GM19025 (cell line): ENCODE measurements at regions not wholly inside any gene's neighbourhood (a gene's known extent, or its start where the extent isn't known, plus 50 kb on each side); places are given as distances from the start of the nearest gene placed in this dataset.
"Not testable (repeated sequence)": the region's sequence is repeated elsewhere in the genome, so short reads cannot be mapped to it uniquely, and the experiment has no call there.

ENCODE experiments used
- ATAC-seq: cut with Tn5 transposase; IDR thresholded peaks from one replicate; pipeline ENCODE4 v1.9.1; 2021; ENCODE audit warnings: mild to moderate bottlenecking, low read depth, moderate library complexity; ENCODE audit not compliant: unreplicated experiment

DNA sequence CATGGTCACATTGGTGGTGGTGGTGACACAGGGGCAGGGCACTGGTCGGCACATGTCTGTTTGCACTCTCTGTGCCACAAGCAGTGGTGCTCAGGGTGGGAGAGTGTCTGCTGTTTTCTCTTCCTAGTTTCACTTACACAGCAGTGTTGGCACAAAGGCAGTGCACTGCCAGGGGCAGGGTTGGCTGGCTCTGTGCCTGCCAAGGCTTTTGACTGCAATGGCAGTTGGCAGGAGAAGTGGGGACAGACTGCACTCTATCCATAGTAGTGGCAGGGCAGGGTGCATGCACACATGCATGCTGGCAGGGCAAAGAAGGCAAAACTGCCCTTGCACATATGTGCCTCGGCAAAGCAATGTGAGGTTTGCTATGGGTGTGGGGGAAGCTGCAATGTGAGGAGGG, 635.9 kb downstream of the SUCLG1 start:
- ATAC-seq = no peak

DNA sequence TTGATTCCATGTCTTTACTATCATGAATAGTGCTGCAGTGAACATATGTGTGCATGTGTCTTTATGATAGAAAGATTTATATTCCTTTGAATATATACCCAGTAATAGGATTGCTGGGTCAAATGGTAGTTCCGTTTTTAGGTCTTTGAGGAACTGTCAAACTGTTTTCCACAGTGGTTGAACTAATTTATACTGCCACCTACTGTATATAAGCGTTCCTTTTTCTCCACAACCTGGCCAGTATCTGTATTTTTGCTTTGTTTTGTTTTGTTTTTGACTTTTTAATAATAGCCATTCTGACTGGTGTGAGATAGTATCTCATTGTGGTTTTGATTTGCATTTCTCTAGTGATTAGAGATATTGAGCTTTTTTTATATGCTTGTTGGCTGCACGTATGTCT, 641.6 kb downstream of the SUCLG1 start:
- ATAC-seq = no peak

GRCh38 chr2:83808878-83809277, 650.2 kb downstream of the SUCLG1 start:
- ATAC-seq = no peak

GRCh38 chr2:83802604-83803003, 656.5 kb downstream of the SUCLG1 start:
- ATAC-seq = no peak

- ATAC-seq = no peak
Observed at GRCh38 chr2:83795777-83796176, 663.3 kb downstream of the SUCLG1 start.

DNA sequence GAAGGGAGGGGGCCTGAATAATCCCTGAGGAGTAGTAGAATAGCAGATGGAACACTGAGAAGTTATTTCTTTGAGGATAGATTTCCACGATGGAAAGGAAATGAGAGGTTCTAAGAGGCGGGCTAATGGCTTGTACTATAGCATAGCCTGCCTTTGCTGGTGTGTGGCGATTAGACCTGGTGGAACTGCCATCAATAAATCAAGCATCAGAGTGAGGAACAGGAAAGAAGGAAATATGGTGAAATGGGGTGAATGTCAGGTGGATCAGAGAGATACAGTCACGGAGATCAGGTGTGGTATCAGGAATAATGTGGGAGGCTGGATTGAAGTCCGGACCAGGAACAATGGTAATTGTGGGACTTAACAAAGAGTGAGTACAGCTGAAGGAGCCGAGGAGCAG, 668.6 kb downstream of the SUCLG1 start:
- not testable (repeated sequence) for ATAC-seq

DNA sequence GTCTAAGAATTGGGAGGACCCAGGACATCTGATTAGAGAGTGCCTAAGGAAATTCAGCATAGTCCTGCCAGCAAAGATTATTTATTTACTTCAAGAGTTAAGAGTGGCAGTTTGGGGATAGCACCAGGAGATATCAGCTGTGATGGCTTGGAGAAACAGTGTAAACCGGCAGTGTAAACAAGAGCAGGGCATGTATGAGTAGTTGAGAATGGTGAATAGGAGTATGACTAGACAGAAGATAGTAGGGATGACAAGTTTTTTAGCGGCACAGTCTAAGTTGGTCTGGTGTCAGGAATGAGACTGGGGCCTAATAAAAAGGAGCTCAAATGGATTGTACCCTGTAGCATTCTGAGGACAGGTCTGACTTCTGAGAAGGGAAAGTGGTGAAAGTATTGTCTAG, 669.4 kb downstream of the SUCLG1 start:
- ATAC-seq = not testable (repeated sequence)

- not testable (repeated sequence) for ATAC-seq
Observed at GRCh38 chr2:83788938-83789566, 670.0 kb downstream of the SUCLG1 start.

DNA sequence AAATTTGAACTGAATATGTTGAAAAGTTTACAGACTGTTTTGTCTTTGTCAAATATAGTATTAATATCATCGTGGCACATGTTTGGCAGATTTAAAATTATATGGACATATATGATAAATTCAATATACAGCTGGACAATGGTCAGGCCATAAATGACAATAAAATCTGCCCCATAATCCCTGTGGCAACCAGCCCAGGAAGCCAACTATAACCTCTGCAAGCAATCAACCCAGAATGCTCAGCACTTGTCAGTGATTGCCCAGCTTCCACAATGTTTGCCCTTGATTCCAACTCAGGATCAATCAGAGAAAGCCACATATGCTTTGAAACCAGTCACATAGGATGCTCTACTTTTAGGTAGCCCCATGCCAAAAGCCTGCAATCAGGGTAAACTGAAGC, 671.9 kb downstream of the SUCLG1 start:
- no peak for ATAC-seq

DNA sequence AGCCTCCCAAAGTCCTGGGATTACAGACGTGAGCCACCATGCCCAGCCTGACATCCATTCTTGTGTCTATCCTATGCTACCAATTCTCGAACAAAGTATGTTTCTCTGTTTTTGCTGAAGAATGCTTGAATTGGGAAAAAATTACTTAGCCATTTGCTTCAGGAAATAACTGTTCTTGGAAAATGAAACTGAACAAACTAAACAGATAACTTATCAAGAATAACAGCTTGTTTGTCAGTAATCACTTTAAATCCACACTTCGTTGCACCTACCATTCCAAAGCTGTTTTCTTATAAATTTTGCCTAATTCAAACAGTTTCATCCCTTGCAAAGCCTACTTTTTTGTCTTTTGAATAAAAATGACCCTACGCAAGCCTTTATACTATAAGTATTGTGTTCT, 672.9 kb downstream of the SUCLG1 start:
- ATAC-seq = no peak

- no peak for ATAC-seq
Observed at GRCh38 chr2:83784947-83785346, 674.1 kb downstream of the SUCLG1 start.

GRCh38 chr2:83784315-83784714, 674.8 kb downstream of the SUCLG1 start:
- ATAC-seq = no peak

GRCh38 chr2:83782122-83782521, 677.0 kb downstream of the SUCLG1 start:
- no peak for ATAC-seq

GRCh38 chr2:83764447-83765005, 694.6 kb downstream of the SUCLG1 start:
- no peak for ATAC-seq

DNA sequence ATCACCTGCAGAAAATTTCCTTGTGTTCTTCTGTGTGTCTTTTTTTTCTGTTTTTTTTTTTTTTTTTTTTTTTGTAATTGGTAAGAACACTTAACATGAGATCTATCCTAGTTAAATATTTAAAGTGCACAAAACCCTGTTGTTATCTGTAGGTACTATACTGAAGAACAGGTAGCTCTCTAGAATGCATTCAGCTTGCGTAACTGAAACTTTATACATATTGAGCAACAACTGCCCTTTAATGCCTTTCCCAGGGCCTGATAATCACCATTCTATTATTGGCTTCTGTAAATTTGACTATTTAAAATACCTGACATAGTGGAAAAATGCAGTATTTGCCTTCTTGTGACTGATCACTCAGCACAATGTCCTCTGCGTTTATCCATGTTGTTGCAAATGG, 701.8 kb downstream of the SUCLG1 start:
- no peak for ATAC-seq

GRCh38 chr2:83756219-83756618, 702.9 kb downstream of the SUCLG1 start:
- ATAC-seq = no peak

GRCh38 chr2:83747141-83747540, 711.9 kb downstream of the SUCLG1 start:
- no peak for ATAC-seq

GRCh38 chr2:83744855-83745254, 714.2 kb downstream of the SUCLG1 start:
- ATAC-seq = no peak

- no peak for ATAC-seq
Observed at GRCh38 chr2:83742117-83742782, 716.8 kb downstream of the SUCLG1 start.

DNA sequence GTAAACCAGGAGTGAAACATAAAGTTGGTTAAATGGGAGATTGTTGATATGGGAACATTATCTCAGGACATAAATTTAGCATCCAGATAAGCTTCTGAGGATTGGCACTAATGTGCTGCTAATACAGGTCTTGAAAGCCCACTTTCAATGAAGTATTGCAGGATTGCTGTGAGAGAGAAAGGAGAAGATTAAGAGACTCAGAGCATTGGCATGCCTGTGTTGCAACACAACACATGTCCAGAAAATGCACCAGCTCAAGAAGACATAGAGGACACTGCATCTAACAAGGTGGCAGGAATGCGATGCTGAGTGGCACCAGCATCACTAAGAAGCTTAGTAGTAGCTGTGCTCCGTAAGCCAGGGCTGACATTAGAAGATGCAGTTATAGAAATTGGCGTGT, 728.9 kb downstream of the SUCLG1 start:
- no peak for ATAC-seq

DNA sequence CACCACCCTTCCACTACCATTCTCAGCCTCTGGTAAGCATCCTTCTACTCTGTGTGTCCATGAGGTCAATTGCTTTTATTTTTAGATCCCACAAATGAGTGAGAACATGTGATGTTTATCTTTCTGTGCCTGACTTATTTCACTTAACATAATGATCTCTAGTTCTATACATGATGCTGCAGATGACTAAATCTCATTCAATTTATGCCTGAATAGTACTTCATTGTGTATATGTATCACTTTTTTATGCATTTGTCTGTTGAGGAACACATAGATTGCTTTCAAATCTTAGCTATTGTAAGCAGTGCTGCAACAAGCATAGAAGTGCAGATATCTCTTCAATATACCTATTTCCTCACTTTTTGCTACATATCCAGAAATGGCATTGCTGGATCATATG, 733.3 kb downstream of the SUCLG1 start:
- ATAC-seq = no peak

- no peak for ATAC-seq
Observed at GRCh38 chr2:83705146-83705545, 753.9 kb downstream of the SUCLG1 start.
